ENCODE measurements at regions not wholly inside any gene's neighbourhood (a gene's known extent, or its start where the extent isn't known, plus 50 kb on each side); places are given as distances from the start of the nearest gene placed in this dataset.

- no peak overlapping the region for H3K4me3 ChIP-seq (ENCODE audit: low read depth, low read length)
- no peak for DNase-seq (ENCODE audit: low read depth)
- TF ChIP-seq, protein P1, sequence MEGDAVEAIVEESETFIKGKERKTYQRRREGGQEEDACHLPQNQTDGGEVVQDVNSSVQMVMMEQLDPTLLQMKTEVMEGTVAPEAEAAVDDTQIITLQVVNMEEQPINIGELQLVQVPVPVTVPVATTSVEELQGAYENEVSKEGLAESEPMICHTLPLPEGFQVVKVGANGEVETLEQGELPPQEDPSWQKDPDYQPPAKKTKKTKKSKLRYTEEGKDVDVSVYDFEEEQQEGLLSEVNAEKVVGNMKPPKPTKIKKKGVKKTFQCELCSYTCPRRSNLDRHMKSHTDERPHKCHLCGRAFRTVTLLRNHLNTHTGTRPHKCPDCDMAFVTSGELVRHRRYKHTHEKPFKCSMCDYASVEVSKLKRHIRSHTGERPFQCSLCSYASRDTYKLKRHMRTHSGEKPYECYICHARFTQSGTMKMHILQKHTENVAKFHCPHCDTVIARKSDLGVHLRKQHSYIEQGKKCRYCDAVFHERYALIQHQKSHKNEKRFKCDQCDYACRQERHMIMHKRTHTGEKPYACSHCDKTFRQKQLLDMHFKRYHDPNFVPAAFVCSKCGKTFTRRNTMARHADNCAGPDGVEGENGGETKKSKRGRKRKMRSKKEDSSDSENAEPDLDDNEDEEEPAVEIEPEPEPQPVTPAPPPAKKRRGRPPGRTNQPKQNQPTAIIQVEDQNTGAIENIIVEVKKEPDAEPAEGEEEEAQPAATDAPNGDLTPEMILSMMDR (conservative IDR thresholded peaks at IDR 0.05; ENCODE audit: low read depth, low read length) = no peak
Observed at GRCh38 chr14:40282196-40282595, 850.0 kb upstream of the FBXO33 start.

- no peak overlapping the region for H3K4me3 ChIP-seq (ENCODE audit: low read depth, low read length)
- TF ChIP-seq, protein P1 (conservative IDR thresholded peaks at IDR 0.05; ENCODE audit: low read depth, low read length) = no peak
- no peak for DNase-seq (ENCODE audit: low read depth)
Observed at GRCh38 chr14:40280652-40281051, 848.4 kb upstream of the FBXO33 start.

DNA sequence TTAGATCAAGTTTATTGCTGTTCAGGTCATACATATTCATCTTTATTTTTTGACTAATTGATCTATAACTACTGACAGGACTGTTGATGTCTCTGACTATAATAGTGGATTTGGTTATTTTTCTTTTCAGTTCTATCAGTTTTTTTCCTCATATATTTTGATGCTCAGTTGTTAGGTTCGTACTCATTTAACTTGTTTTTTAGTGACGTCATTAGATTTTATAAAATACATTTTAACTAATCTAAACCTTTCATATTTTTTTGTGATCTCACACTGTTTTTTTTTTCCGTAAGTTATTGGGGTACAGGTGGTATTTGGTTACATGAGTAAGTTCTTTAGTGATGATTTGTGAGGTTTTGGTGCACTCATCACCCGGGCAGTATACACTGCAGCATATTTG, 841.2 kb upstream of the FBXO33 start:
- TF ChIP-seq, protein P1 (conservative IDR thresholded peaks at IDR 0.05; ENCODE audit: low read depth, low read length) = no peak
- no peak overlapping the region for H3K4me3 ChIP-seq (ENCODE audit: low read depth, low read length)
- no peak for DNase-seq (ENCODE audit: low read depth)

DNA sequence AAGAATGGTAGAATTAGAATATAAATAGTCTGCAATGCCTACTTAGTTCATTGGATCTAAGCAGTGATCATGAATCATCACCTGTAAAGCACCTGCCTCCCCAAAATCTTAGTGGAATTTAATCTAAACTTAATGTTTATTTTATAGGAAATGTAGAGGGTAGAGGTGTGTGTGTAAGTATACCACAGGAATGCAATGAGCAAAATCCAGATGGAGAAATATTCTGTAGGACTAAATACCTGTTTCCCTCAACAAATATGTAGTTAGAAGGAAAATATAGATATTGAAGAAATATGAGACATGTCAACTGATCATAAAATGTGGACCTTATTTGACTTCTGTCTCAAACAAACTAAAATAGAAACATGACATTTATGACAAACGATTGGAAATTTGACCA, 839.2 kb upstream of the FBXO33 start:
- TF ChIP-seq, protein P1 (conservative IDR thresholded peaks at IDR 0.05; ENCODE audit: low read depth, low read length) = no peak
- no peak overlapping the region for H3K4me3 ChIP-seq (ENCODE audit: low read depth, low read length)
- no peak for DNase-seq (ENCODE audit: low read depth)

DNA sequence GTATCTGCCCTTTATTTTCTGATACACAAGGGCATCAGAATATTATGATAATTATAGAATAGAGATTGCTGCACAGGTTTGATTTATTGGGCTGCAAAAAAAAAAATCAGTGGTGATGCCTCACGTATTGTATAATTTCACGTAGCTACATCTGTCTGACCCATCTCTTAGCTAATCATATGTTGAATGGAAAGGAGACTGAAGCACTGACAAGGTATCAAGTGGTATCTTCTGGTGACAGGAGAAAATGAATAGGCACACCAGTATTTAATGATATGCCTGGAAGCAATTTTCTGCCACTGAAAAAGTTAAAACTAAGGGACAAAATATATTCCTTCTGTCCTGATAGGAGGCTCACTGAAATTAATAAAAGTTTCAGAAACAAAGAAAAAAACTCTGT, 837.2 kb upstream of the FBXO33 start:
- TF ChIP-seq, protein P1 (conservative IDR thresholded peaks at IDR 0.05; ENCODE audit: low read depth, low read length) = no peak
- H3K4me3 ChIP-seq (ENCODE audit: low read depth, low read length) = no peak overlapping the region
- DNase-seq (ENCODE audit: low read depth) = no peak

- no peak overlapping the region for H3K4me3 ChIP-seq (ENCODE audit: low read depth, low read length)
- TF ChIP-seq, protein P1 (conservative IDR thresholded peaks at IDR 0.05; ENCODE audit: low read depth, low read length) = no peak
- DNase-seq (ENCODE audit: low read depth) = no peak
Observed at GRCh38 chr14:40268236-40268635, 836.0 kb upstream of the FBXO33 start.

DNA sequence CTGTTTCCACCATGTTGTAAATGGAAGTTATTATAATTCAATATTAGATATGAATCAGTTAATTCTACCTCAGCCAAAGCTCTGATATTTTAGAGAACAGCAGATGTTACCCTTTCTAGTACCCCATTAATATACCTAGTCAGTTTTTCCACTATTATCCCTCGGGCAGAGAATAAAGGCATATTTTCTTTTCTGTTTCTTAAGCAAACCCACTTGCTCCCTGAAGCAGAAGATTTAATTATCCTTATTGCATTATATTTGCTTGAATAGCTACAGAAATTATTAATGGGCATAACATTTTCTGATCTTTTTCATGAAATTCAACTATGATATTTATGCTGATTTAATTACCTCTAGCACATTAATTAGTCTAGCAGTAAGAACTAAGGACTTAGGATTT, 832.9 kb upstream of the FBXO33 start:
- TF ChIP-seq, protein P1 (conservative IDR thresholded peaks at IDR 0.05; ENCODE audit: low read depth, low read length) = no peak
- DNase-seq (ENCODE audit: low read depth) = no peak

More for the DNA sequence above, 832.9 kb upstream of the FBXO33 start:
- H3K4me3 ChIP-seq (ENCODE audit: low read depth, low read length) = no peak overlapping the region
